ENCODE measurements at regions not wholly inside any gene's neighbourhood (a gene's known extent, or its start where the extent isn't known, plus 50 kb on each side); places are given as distances from the start of the nearest gene placed in this dataset.

DNA sequence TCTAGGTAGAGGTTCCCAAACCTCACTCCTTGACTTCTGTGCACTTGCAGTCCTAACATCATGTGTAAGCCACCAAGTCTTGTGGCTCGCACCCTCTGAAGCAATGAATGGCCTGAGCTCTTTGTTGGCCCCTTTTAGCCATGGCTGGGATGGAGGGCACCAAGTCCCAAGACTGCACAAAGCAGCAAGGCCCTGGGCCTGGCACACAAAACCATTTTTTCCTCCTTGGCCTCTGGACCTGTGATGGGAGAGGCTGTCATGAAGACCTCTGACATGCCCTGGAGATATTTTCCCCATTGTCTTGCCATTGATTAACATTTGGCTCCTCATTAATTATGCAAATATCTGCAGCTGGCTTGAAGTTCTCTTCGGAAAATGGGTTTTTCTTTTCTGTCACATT, 60.3 kb upstream of the MALRD1 start:
- intact Hi-C loops (cut with micrococcal nuclease), result no loop called here
- no peaks in the 10 kb centered on the region for H3K36me3 Mint-ChIP-seq
- H3K27ac Mint-ChIP-seq, result no peak overlapping the region
- H3K9me3 Mint-ChIP-seq, result peaks cover 22% of the 10 kb centered on the region
- H3K27me3 Mint-ChIP-seq, result no peaks in the 10 kb centered on the region
- CTCF ChIA-PET, result no interaction called here
- H3K4me1 Mint-ChIP-seq (ENCODE audit: low read depth), result no peaks in the 10 kb centered on the region
- DNase-seq, result no peak
- H3K4me3 Mint-ChIP-seq, result no peak overlapping the region
- POLR2A ChIA-PET, result no interaction called here

All from activated CD4-positive, alpha-beta memory T cell treated with anti-CD3 and anti-CD28 coated beads for 36 hours (primary cell).